SK-N-SH treated with all-trans-retinoic acid at 6 μM for 48 hours (cell line): ENCODE measurements at regions not wholly inside any gene's neighbourhood (a gene's known extent, or its start where the extent isn't known, plus 50 kb on each side); places are given as distances from the start of the nearest gene placed in this dataset.

ENCODE experiments used
- ARNTL ChIP-seq: fragments of 450-650 bp; formaldehyde crosslinking; IDR thresholded peaks from 2 replicates; pipeline ENCODE4 v1.5.0; 2020; ENCODE audit warnings: low read depth, mild to moderate bottlenecking, moderate library complexity, borderline replicate concordance
- ESRRG ChIP-seq: fragments of 250-450 bp; sonication (Bioruptor Pico); IDR thresholded peaks from 2 replicates; pipeline ENCODE4 v1.6.1; 2021; ENCODE audit warnings: mild to moderate bottlenecking
- RARB ChIP-seq: fragments of 250-450 bp; sonication (Bioruptor Pico); IDR thresholded peaks from 2 replicates; pipeline ENCODE4 v1.8.0; 2021; ENCODE audit warnings: mild to moderate bottlenecking, moderate library complexity
- ZC3H10 ChIP-seq: fragments of 250-450 bp; sonication (Bioruptor Pico); IDR thresholded peaks from 2 replicates; pipeline ENCODE4 v1.5.1; 2021; ENCODE audit warnings: mild to moderate bottlenecking, moderate library complexity
- ZNF70 ChIP-seq: fragments of 450-650 bp; formaldehyde crosslinking; IDR thresholded peaks from 2 replicates; pipeline ENCODE4 v1.5.0; 2020; ENCODE audit warnings: mild to moderate bottlenecking, moderate library complexity
- ZNF8 ChIP-seq: fragments of 450-650 bp; formaldehyde crosslinking; IDR thresholded peaks from 2 replicates; pipeline ENCODE4 v1.5.0; 2020; ENCODE audit warnings: mild to moderate bottlenecking, moderate library complexity
- TF ChIP-seq, protein P1 (sequence below): fragments of 250-450 bp; sonication (Bioruptor Pico); IDR thresholded peaks from 2 replicates; pipeline ENCODE4 v1.5.1; 2020; ENCODE audit warnings: low read depth, mild to moderate bottlenecking, moderate library complexity
- TF ChIP-seq, protein P2 (sequence below): fragments of 250-450 bp; sonication (Bioruptor Pico); IDR thresholded peaks from 2 replicates; pipeline ENCODE4 v1.5.0; 2020; ENCODE audit warnings: mild to moderate bottlenecking, moderate library complexity
- TF ChIP-seq, protein P3 (sequence below): fragments of 250-450 bp; sonication (Bioruptor Pico); IDR thresholded peaks from 2 replicates; pipeline ENCODE4 v1.8.0; 2020; ENCODE audit warnings: mild to moderate bottlenecking, moderate library complexity, borderline replicate concordance

DNA sequence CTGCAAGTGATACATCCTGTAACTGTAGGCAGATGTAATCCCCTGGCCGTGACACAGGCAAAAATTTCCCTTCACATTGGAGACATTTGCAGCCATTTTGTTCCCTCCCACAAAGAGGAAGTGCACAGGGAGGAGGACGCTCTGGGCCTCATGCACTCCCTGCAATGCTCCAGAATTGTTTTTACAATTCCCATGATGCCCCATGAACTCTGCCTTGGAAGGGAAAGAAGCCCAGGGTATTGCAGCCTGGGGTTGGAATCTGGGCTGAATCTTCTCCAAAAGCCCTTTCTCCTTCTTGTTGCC is 491.7 kb downstream of the CCDC171 start:
- no peak for TF ChIP-seq ARNTL (CRISPR knock-in tag)
- no peak for TF ChIP-seq RARB (CRISPR knock-in tag)
- TF ChIP-seq, protein P1, sequence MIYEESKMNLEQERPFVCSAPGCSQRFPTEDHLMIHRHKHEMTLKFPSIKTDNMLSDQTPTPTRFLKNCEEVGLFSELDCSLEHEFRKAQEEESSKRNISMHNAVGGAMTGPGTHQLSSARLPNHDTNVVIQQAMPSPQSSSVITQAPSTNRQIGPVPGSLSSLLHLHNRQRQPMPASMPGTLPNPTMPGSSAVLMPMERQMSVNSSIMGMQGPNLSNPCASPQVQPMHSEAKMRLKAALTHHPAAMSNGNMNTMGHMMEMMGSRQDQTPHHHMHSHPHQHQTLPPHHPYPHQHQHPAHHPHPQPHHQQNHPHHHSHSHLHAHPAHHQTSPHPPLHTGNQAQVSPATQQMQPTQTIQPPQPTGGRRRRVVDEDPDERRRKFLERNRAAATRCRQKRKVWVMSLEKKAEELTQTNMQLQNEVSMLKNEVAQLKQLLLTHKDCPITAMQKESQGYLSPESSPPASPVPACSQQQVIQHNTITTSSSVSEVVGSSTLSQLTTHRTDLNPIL (CRISPR knock-in tag), result no peak
- TF ChIP-seq, protein P2, sequence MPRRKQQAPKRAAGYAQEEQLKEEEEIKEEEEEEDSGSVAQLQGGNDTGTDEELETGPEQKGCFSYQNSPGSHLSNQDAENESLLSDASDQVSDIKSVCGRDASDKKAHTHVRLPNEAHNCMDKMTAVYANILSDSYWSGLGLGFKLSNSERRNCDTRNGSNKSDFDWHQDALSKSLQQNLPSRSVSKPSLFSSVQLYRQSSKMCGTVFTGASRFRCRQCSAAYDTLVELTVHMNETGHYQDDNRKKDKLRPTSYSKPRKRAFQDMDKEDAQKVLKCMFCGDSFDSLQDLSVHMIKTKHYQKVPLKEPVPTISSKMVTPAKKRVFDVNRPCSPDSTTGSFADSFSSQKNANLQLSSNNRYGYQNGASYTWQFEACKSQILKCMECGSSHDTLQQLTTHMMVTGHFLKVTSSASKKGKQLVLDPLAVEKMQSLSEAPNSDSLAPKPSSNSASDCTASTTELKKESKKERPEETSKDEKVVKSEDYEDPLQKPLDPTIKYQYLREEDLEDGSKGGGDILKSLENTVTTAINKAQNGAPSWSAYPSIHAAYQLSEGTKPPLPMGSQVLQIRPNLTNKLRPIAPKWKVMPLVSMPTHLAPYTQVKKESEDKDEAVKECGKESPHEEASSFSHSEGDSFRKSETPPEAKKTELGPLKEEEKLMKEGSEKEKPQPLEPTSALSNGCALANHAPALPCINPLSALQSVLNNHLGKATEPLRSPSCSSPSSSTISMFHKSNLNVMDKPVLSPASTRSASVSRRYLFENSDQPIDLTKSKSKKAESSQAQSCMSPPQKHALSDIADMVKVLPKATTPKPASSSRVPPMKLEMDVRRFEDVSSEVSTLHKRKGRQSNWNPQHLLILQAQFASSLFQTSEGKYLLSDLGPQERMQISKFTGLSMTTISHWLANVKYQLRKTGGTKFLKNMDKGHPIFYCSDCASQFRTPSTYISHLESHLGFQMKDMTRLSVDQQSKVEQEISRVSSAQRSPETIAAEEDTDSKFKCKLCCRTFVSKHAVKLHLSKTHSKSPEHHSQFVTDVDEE (CRISPR knock-in tag), result no peak
- TF ChIP-seq ESRRG (CRISPR knock-in tag), result no peak
- TF ChIP-seq ZNF8 (CRISPR knock-in tag), result no peak
- TF ChIP-seq ZNF70 (CRISPR knock-in tag), result no peak
- no peak for TF ChIP-seq ZC3H10 (CRISPR knock-in tag)
- TF ChIP-seq, protein P3, sequence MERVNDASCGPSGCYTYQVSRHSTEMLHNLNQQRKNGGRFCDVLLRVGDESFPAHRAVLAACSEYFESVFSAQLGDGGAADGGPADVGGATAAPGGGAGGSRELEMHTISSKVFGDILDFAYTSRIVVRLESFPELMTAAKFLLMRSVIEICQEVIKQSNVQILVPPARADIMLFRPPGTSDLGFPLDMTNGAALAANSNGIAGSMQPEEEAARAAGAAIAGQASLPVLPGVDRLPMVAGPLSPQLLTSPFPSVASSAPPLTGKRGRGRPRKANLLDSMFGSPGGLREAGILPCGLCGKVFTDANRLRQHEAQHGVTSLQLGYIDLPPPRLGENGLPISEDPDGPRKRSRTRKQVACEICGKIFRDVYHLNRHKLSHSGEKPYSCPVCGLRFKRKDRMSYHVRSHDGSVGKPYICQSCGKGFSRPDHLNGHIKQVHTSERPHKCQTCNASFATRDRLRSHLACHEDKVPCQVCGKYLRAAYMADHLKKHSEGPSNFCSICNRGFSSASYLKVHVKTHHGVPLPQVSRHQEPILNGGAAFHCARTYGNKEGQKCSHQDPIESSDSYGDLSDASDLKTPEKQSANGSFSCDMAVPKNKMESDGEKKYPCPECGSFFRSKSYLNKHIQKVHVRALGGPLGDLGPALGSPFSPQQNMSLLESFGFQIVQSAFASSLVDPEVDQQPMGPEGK (CRISPR knock-in tag), result no peak
